Gastrocnemius medialis (tissue), 4 donors: ENCODE measurements at regions not wholly inside any gene's neighbourhood (a gene's known extent, or its start where the extent isn't known, plus 50 kb on each side); places are given as distances from the start of the nearest gene placed in this dataset.

Experiments
- POLR2A ChIP-seq, 2 donors: fragments of 450-650 bp; IDR thresholded peaks; one replicate each; pipeline ENCODE4 v1.6.1; 2017; ENCODE audit warnings: antibody characterized with exemption in 2 of 2, mild to moderate bottlenecking in 2 of 2, moderate library complexity in 2 of 2
- TF ChIP-seq, protein P1 (sequence below), 5 experiments: fragments of 450-650 bp in 3 of 5; fragments of 200-600 bp in 2 of 5; sonication (generic) in 2 of 5; IDR thresholded peaks in 4 of 5; conservative IDR thresholded peaks in 1 of 5; 1 replicate in 4 of 5; 2 replicates in 1 of 5; pipeline ENCODE4 v1.5.1; 2016 to 2019; ENCODE audit warnings: antibody characterized with exemption in 5 of 5, mild to moderate bottlenecking in 3 of 5, moderate library complexity in 3 of 5

DNA sequence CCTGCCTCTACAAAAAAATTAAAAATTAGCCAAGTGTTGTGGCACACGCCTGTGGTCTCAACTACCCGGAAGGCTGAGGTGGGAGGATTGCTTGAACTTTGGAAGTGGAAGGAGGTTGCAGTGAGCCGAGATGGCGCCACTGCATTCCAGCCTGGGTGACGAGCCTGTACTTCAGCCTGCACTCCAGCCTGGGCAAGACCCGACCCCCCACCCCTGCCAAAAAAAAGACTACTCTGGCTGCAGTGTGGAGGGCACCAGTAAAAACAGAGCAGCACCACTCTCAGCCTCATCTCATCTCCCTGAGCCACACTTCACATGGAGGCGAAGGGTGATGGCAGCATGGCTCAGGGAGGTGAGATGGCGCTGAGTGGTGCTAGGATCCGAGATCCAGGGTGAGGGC, 50.3 kb upstream of the THY1 start:
- TF ChIP-seq POLR2A (IDR thresholded peaks at IDR 0.05) = no peak
- TF ChIP-seq, protein P1, sequence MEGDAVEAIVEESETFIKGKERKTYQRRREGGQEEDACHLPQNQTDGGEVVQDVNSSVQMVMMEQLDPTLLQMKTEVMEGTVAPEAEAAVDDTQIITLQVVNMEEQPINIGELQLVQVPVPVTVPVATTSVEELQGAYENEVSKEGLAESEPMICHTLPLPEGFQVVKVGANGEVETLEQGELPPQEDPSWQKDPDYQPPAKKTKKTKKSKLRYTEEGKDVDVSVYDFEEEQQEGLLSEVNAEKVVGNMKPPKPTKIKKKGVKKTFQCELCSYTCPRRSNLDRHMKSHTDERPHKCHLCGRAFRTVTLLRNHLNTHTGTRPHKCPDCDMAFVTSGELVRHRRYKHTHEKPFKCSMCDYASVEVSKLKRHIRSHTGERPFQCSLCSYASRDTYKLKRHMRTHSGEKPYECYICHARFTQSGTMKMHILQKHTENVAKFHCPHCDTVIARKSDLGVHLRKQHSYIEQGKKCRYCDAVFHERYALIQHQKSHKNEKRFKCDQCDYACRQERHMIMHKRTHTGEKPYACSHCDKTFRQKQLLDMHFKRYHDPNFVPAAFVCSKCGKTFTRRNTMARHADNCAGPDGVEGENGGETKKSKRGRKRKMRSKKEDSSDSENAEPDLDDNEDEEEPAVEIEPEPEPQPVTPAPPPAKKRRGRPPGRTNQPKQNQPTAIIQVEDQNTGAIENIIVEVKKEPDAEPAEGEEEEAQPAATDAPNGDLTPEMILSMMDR (IDR thresholded peaks at IDR 0.05 in 4 of 5, conservative IDR thresholded peaks at IDR 0.05 in 1 of 5) = no peak
